NCI-H510A treated with DMSO at 0.1 percent for 48 hours (cell line): ENCODE measurements at regions not wholly inside any gene's neighbourhood (a gene's known extent, or its start where the extent isn't known, plus 50 kb on each side); places are given as distances from the start of the nearest gene placed in this dataset.

Source experiments
- DNase-seq: peaks from one replicate; lab custom pipeline; 2025; lab: John Stamatoyannopoulos, UW

DNA sequence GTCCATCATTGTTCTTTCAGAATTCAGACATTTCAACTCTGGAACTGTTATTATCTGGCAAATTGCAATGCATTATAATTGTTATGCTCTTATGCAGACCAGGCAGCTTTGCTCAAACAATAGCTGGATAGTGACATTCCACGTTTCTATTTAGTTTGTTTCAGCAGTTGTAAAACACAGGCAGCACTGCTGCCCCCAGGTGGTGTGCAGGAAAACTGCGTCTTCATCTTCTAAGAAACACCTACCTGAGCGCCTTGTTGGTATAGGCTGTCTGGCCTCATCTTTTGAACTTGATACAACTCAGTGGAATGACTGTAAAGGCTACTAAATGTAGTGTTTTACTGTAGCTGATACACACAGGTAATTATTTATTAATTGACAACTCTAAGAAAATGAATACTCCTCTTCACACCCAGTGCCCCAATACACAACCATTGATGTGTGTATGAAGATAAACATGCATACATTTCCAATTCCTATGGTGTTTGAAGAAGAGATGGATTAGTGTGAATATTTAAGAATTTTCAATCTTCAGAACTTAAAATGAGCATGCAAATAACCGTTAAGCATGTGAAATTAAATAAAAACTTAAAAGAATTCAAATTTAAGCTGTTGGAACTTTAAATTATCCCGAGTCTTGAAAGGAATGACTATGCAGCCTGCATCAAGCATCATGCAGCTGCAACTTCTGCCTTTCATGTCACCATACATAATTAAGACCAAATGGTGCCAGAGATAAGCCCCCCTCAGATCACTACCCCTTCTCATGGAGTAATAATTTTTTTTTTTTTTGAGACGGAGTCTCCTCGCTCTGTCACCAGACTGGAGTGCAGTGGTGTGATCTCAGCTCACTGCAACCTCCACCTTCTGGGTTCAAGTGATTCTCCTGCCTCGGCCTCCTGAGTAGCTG lies 85.6 kb downstream of the CD8B2 start:
- DNase-seq = no peak

DNA sequence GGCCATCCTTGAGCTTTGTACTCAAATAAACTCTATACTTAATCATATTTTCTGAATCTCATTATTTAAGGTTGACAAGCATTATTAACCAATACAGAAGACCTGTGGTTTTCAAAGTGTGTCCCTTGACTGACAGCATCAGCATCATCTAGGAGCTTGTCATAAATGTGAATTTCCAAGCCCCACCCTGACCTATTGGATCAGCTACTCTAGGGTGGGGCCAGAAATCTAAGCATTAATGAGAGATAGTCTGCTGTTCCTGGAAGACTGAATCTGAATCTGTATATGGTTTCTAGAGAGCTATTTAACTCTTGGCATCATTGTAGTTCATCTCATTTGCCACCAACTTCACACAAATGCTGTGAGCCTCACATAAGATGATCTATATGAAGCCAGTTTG lies 86.6 kb downstream of the CD8B2 start:
- DNase-seq = no peak

GRCh38 chr2:106575955-106576354 lies 88.8 kb downstream of the CD8B2 start:
- DNase-seq = peak; percentile 14

GRCh38 chr2:106577255-106577651 lies 90.1 kb downstream of the CD8B2 start:
- no peak for DNase-seq

DNA sequence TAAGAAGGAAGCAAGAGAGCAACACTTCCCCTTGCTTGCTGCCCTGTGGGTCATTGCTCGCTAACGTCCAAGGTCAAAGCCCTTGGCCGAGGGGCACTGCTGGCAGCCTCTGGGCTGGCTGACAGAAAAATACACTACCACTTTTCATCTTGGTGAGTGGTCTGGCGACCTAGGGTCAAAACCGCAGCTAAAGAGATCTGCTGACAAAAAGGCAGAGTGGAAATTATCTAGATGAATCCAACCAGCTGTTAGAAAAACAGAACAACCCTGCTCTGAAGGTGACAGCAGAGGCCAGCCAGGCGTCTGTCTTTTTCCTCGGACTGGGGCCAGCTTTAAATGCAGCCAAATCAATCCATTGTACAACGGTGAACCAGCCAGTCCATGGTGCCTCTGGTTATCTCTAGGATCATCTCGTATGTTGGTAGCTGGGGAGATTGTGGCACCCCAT lies 92.6 kb downstream of the CD8B2 start:
- DNase-seq = no peak

DNA sequence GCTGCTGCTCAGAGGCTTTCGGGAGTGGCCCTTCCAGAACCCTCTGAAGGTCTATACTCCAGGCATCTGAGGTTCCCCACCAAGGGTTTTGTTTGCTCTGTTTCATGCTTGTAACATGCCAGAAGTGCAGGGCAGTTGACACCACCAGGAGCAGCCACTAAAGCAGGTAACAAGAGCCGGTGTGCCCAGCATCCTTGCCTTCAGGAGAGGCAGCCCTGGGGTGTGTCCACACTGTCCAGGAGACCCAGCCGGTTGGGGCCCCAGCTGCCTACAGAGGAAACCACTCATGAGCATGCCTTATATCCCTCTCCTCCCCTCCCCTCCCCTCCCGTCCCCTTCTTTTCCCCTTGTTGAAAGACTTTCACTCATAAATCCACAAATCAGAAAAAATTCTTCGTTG lies 93.1 kb downstream of the CD8B2 start:
- DNase-seq = no peak

- DNase-seq = no peak
These were observed 94.2 kb downstream of the CD8B2 start for GRCh38 chr2:106581328-106581727.

GRCh38 chr2:106581755-106582147 lies 94.6 kb downstream of the CD8B2 start:
- DNase-seq = no peak

- peak; percentile 91 for DNase-seq
These were observed 95.3 kb downstream of the CD8B2 start for GRCh38 chr2:106582148-106583143.

DNA sequence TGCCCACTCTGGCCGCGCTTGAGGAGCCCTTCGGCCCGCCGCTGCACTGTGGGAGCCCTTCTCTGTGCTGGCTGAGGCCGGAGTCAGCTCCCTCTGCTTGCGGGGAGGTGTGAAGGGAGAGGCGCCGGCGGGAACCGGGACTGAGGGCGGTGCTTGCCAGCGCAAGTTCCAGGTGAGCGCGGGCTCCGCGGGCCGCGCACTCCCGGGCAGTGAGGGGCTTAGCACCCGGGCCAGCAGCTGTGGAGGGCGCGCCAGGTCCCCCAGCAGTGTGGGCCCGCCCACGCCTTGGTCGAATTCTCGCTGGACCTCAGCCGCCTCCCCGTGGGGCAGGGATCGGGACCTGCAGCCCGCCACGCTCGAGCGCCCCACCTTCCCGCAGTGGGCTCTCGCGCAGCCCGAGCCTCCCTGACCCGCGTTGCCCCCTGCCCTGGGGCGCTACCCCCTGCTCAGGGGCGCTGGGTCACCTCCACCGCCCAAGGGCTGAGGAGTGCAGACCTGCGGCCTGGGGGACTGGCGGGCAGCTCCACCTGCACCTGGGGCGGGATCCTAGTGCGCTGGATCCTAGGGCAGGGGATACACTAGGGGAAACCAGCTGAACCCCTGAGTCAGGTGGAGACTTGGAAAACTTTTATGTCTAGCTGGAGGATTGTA lies 97.3 kb downstream of the CD8B2 start:
- DNase-seq = no peak

- no peak for DNase-seq
These were observed 109.7 kb downstream of the CD8B2 start for GRCh38 chr2:106596844-106597243.

DNA sequence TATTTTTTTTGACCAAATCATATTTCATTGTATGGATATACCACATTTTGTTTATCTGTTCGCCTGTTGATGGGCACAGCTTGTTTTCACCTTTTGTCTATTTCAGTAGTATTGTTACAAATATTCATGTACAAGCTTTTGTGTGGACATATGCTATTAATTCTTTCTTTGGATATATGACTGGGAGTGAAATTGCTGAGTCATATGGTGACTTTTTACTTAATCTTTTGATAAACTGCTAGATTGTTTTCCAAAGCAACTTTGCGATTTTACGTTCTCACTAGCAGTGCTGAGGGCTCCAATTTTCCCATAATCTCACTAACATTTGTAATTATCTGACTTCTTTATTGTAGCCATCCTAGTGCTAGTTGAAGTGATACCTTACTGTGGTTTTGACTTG lies 112.4 kb downstream of the CD8B2 start:
- DNase-seq = no peak

- DNase-seq = no peak
These were observed 114.9 kb downstream of the CD8B2 start for GRCh38 chr2:106602042-106602441.

DNA sequence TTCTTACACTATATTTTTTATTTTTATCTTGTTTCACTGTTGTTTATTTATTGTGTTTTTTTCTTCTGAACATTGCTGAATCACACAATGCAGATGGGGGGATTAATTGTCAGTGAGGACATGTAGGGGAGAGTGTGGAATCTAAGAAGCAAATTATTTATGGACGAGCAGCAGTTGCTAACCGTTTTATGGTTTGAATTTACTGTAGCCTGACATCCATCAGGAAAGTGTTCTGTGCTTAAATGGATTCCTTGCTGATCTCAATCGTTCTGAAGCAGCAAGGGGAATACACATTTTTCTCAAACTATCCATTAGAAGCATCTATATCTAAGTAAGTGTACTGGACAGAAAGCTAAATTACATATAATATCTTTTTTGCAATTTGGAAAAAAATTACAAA lies 119.5 kb downstream of the CD8B2 start:
- DNase-seq = no peak

DNA sequence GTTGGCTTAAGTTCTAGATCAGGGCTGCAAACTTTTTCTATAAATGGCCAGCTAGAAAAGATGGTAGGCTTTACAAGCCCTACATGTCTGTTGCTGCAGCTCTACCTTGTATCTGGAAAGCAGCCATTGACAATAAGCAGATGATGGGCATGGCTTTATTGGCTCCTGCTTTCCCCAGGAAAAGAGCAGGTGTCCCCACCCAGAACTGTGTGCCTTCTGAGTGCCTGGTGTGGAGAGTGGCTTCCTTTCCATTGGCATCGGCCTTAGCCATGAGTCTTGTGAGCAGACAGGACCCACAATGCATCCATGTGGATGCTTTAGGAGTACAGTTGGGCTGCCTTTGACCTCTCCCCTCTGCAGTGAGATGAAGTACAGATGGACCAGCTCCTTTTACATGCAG lies 120.2 kb downstream of the CD8B2 start:
- no peak for DNase-seq

DNA sequence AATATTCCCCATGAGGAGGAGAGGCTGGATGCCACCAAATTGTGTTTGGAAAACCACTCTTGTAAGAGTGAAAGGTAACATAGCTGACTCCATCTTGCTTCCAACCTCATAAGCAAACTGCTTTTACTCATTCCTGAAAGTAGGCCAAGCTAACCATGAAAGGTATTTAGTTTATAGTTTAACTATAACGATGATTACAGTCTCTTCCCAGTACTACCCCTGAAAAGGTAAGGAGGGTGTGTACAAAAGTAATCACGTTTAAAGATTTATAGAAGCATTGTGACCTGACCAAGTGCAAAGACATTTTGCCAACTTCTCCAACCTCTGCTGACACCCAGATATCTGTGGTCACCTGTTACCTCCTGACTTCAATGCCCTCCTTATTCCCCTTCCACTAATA lies 122.6 kb downstream of the CD8B2 start:
- no peak for DNase-seq

- no peak for DNase-seq
These were observed 127.5 kb downstream of the CD8B2 start for GRCh38 chr2:106614511-106615291.

GRCh38 chr2:106618614-106619013 lies 131.4 kb downstream of the CD8B2 start:
- no peak for DNase-seq

DNA sequence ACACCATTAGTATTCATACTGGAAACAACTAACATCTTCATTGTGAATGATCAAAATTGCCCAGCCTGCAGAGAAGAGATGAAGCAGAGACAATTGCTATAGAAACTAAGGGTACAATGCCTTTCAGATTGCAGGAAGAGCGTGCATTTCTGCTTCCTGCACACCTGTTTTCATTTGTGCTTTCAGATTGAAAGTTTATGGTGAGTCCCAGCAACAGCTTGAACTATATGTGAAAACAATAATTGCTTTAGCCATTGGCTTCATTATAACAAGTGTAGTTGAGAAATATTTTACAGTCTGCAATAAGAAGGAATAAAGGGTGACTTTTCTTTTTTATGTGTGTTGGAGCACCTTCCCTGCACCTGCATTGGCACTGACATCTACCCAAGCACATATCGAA lies 136.3 kb downstream of the CD8B2 start:
- DNase-seq = no peak

- no peak for DNase-seq
These were observed 137.7 kb downstream of the CD8B2 start for GRCh38 chr2:106624787-106625380.

DNA sequence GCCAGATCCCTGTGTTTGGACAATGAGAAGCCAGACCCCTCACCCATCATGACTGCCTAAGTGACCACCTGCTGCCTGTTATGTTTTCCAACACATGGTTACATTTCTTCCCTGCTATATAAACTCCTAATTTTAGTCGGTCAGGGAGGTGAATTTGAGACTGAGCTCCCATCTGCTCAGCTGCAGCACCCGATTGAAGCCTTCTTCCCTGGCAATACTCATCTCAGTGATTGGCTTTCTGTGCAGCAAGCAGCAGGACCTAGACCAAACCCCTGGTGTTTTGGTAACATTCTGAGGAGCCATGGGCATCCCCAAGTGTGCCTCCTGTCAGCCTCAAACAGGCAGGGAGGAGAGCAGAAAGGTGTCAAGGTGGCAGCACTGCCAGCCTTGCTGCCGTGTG lies 141.2 kb downstream of the CD8B2 start:
- no peak for DNase-seq
